HepG2 (cell line): ENCODE measurements at regions not wholly inside any gene's neighbourhood (a gene's known extent, or its start where the extent isn't known, plus 50 kb on each side); places are given as distances from the start of the nearest gene placed in this dataset.

Source experiments
- ATAC-seq: fragments of 200-7000 bp; cut with Tn5 transposase; 3 replicates; pipeline ENCODE4 v1.9.1; 2020; ENCODE audit warnings: mild to moderate bottlenecking, moderate library complexity
- BruUV-seq: library from RNA; stranded (reverse); fragments of 400-500 nt; replicated peaks from 2 replicates; lab custom pipeline; 2021; lab: Mats Ljungman, UMichigan
- CTCF ChIA-PET: fragments of 300-600 bp; formaldehyde crosslinking; extraction: SDS; loops from one replicate; lab custom pipeline; 2021; ENCODE audit warnings: low total read pairs, inconsistent platforms, low intra/inter-chr PET ratio; lab: Yijun Ruan, JAX
- POLR2A ChIA-PET: fragments of 350-600 bp; sonication (Branson Sonifier 250); formaldehyde crosslinking; loops from one replicate; lab custom pipeline; 2020; ENCODE audit warnings: antibody characterized with exemption, inconsistent platforms; lab: Yijun Ruan, JAX
- DNase-seq: peaks from one replicate; pipeline ENCODE4 v3.0.0-alpha.2; 2015; ENCODE audit warnings: low spot score
- FAIRE-seq: peaks from 3 replicates; lab custom pipeline; 2011; peaks lifted over from hg19 to GRCh38; lab: Jason Lieb, UNC
- H2AFZ ChIP-seq: one replicate; pipeline ENCODE4 v1.6.1; 2011; ENCODE audit warnings: low read length, inconsistent platforms
- H3K27ac ChIP-seq: fragments of 300-600 bp; 3 replicates; pipeline ENCODE4 v1.8.0; 2011; ENCODE audit warnings: mixed run types, mild to moderate bottlenecking, mixed read lengths, low read length, inconsistent platforms; ENCODE audit not compliant: insufficient read depth; ENCODE audit errors: extremely low read length
- H3K27me3 ChIP-seq, 2 experiments: fragments of 200-600 bp in 1 of 2; 2 replicates in 1 of 2; 3 replicates in 1 of 2; pipeline versions ENCODE4 v1.6.0 to v1.8.0; 2011; ENCODE audit warnings: low read length in 2 of 2, mild to moderate bottlenecking in 2 of 2, moderate library complexity in 2 of 2, inconsistent platforms in 1 of 2; ENCODE audit not compliant: insufficient read depth in 2 of 2, control insufficient read depth in 1 of 2
- H3K36me3 ChIP-seq, 2 experiments: fragments of 200-600 bp in 1 of 2; replicated peaks in 1 of 2; 2 replicates in 1 of 2; 3 replicates in 1 of 2; pipeline versions ENCODE4 v1.5.1 to v1.8.0; 2011; ENCODE audit warnings: low read length in 2 of 2, inconsistent platforms in 1 of 2; ENCODE audit not compliant: insufficient read depth in 2 of 2, control insufficient read depth in 1 of 2
- H3K4me1 ChIP-seq: 2 replicates; pipeline ENCODE4 v1.5.1; 2012; ENCODE audit warnings: low read length, inconsistent platforms; ENCODE audit not compliant: insufficient read depth
- H3K4me2 ChIP-seq: 2 replicates; pipeline ENCODE4 v1.6.0; 2011; ENCODE audit warnings: low read depth, low read length, inconsistent platforms
- H3K4me3 ChIP-seq, 3 experiments: fragments of 200-600 bp in 1 of 3; sonication (generic), shearing (Covaris generic) in 1 of 3; replicated peaks in 1 of 3; 2 replicates each; pipeline ENCODE4 v1.5.1; 2011 to 2016; ENCODE audit warnings: low read length in 3 of 3, inconsistent platforms in 2 of 3, low read depth in 2 of 3, mild to moderate bottlenecking in 2 of 3, control low read depth in 1 of 3, mixed read lengths in 1 of 3; ENCODE audit not compliant: insufficient read depth in 1 of 3
- H3K79me2 ChIP-seq: one replicate; pipeline ENCODE4 v1.6.1; 2011; ENCODE audit warnings: low read length, inconsistent platforms; ENCODE audit not compliant: insufficient read depth
- H3K9ac ChIP-seq: 2 replicates; pipeline ENCODE4 v1.6.0; 2011; ENCODE audit warnings: mild to moderate bottlenecking, low read depth, low read length, inconsistent platforms; ENCODE audit not compliant: insufficient read depth
- H3K9me3 ChIP-seq: 2 replicates; pipeline ENCODE4 v1.5.1; 2012; ENCODE audit warnings: mild to moderate bottlenecking, low read length
- H4K20me1 ChIP-seq: 2 replicates; pipeline ENCODE4 v1.6.0; 2011; ENCODE audit warnings: inconsistent platforms, mild to moderate bottlenecking, low read length, moderate library complexity; ENCODE audit not compliant: insufficient read depth
- AKAP8 ChIP-seq: sonication (generic); formaldehyde crosslinking; IDR thresholded peaks from 2 replicates; pipeline ENCODE4 v1.5.1; 2020; ENCODE audit warnings: mild to moderate bottlenecking, missing genetic modification reagents
- ATF6 ChIP-seq: sonication (generic); formaldehyde crosslinking; conservative IDR thresholded peaks from 2 replicates; pipeline ENCODE4 v1.4.0; 2020; ENCODE audit warnings: missing genetic modification reagents
- BATF2 ChIP-seq: sonication (generic); formaldehyde crosslinking; IDR thresholded peaks from 2 replicates; pipeline ENCODE4 v1.8.0; 2022; ENCODE audit warnings: mild to moderate bottlenecking, missing genetic modification reagents, moderate library complexity
- ELF4 ChIP-seq: sonication (generic); formaldehyde crosslinking; IDR thresholded peaks from 2 replicates; pipeline ENCODE4 v1.5.0; 2020; ENCODE audit warnings: missing genetic modification reagents, mild to moderate bottlenecking, moderate library complexity, borderline replicate concordance
- PRDM10 ChIP-seq: sonication (generic); formaldehyde crosslinking; IDR thresholded peaks from 2 replicates; pipeline ENCODE4 v1.4.0; 2020; ENCODE audit warnings: low read depth, missing genetic modification reagents
- SAP130 ChIP-seq: IDR thresholded peaks from 2 replicates; pipeline ENCODE4 v1.6.1; 2016; ENCODE audit warnings: low read depth
- THAP9 ChIP-seq: sonication (generic); formaldehyde crosslinking; IDR thresholded peaks from 2 replicates; pipeline ENCODE4; 2020; ENCODE audit warnings: missing genetic modification reagents, mild to moderate bottlenecking, borderline replicate concordance
- TP53 ChIP-seq: sonication (generic); formaldehyde crosslinking; conservative IDR thresholded peaks from 2 replicates; pipeline ENCODE4 v1.4.0; 2020; ENCODE audit warnings: missing genetic modification reagents
- XBP1 ChIP-seq: sonication (generic); formaldehyde crosslinking; IDR thresholded peaks from 2 replicates; pipeline ENCODE4 v1.5.0; 2020; ENCODE audit warnings: missing genetic modification reagents
- ZBTB42 ChIP-seq: sonication (generic); formaldehyde crosslinking; IDR thresholded peaks from 2 replicates; pipeline ENCODE4 v1.5.0; 2020; ENCODE audit warnings: mild to moderate bottlenecking, missing genetic modification reagents
- ZHX1 ChIP-seq: sonication (generic); formaldehyde crosslinking; IDR thresholded peaks from 2 replicates; pipeline ENCODE4 v1.8.1; 2022; ENCODE audit warnings: low read depth, mild to moderate bottlenecking, missing genetic modification reagents
- ZNF274 ChIP-seq: sonication (generic); formaldehyde crosslinking; IDR thresholded peaks from 2 replicates; pipeline ENCODE4 v1.5.1; 2020; ENCODE audit warnings: mild to moderate bottlenecking, missing genetic modification reagents
- ZNF3 ChIP-seq: IDR thresholded peaks from 2 replicates; pipeline ENCODE4 v1.7.0; 2017; ENCODE audit warnings: inconsistent platforms
- ZNF44 ChIP-seq: sonication (generic); formaldehyde crosslinking; IDR thresholded peaks from 2 replicates; pipeline ENCODE4 v1.5.1; 2020; ENCODE audit warnings: mild to moderate bottlenecking, missing genetic modification reagents
- in situ Hi-C: cut with HindIII; loops from 2 replicates; pipeline ENCODE4 v1.10.0; 2017; ENCODE audit warnings: low pct_unique_long_range_greater_than_20kb; ENCODE audit not compliant: extremely low pct_ligation_motif_present
- intact Hi-C: fragments of 100-400 bp; cut with micrococcal nuclease; formaldehyde crosslinking; loops from one replicate; pipeline ENCODE4 v1.10.0; 2022; ENCODE audit not compliant: unreplicated experiment

- H3K27me3 ChIP-seq, result no peaks in the 10 kb centered on the region
- H3K9me3 ChIP-seq, result no peaks in the 10 kb centered on the region
- ATAC-seq (no peak), DNase-seq (no peak), FAIRE-seq (no peak)
- ChIA-PET POLR2A (no interaction called here), CTCF (no interaction called here)
- H3K4me2 ChIP-seq, result no peak overlapping the region
- intact Hi-C loops (no loop called here), in situ Hi-C loops (no loop called here)
- no peak overlapping the region for H3K9ac ChIP-seq
- no peak overlapping the region for H2AFZ ChIP-seq
- H3K36me3 ChIP-seq, result no peaks in the 10 kb centered on the region
- H3K79me2 ChIP-seq, result no peaks in the 10 kb centered on the region
- BruUV-seq, result no TSS peak
- H3K4me3 ChIP-seq, result no peak overlapping the region
- no peaks in the 10 kb centered on the region for H4K20me1 ChIP-seq
- no peaks in the 10 kb centered on the region for H3K4me1 ChIP-seq
- no peak overlapping the region for H3K27ac ChIP-seq
- TF ChIP-seq ATF6 (CRISPR knock-in tag) (no peak), ZBTB42 (CRISPR knock-in tag) (no peak), TP53 (CRISPR knock-in tag) (no peak), XBP1 (no peak), ZHX1 (no peak), ZNF274 (CRISPR knock-in tag) (no peak), ELF4 (CRISPR knock-in tag) (no peak), ZNF3 (CRISPR knock-in tag) (no peak), AKAP8 (CRISPR knock-in tag) (no peak), PRDM10 (CRISPR knock-in tag) (no peak), THAP9 (CRISPR knock-in tag) (no peak), BATF2 (CRISPR knock-in tag) (no peak), SAP130 (no peak), ZNF44 (CRISPR knock-in tag) (no peak)
Measured at GRCh38 chr16:80116711-80117110, 424.1 kb upstream of the DYNLRB2 start.
